PC-3 (cell line): ENCODE measurements at regions not wholly inside any gene's neighbourhood (a gene's known extent, or its start where the extent isn't known, plus 50 kb on each side); places are given as distances from the start of the nearest gene placed in this dataset.

Experiments used
- ATAC-seq: fragments of 200-7000 bp; cut with Tn5 transposase; 2 replicates; pipeline ENCODE4 v1.9.1; 2020; ENCODE audit warnings: mild to moderate bottlenecking, moderate library complexity
- BruUV-seq: library from RNA; stranded (reverse); fragments of 400-500 nt; replicated peaks from 2 replicates; lab custom pipeline; 2021; lab: Mats Ljungman, UMichigan
- CTCF ChIA-PET: fragments of 300-600 bp; sonication (Branson Sonifier 250); formaldehyde crosslinking; loops from one replicate; lab custom pipeline; 2022; ENCODE audit warnings: antibody characterized with exemption; lab: Charles Lee
- POLR2A ChIA-PET: fragments of 300-600 bp; sonication (Branson Sonifier 250); formaldehyde crosslinking; loops from one replicate; lab custom pipeline; 2022; ENCODE audit warnings: antibody characterized with exemption; ENCODE audit not compliant: unreplicated experiment; lab: Charles Lee
- DNase-seq: peaks from one replicate; pipeline ENCODE4 v3.0.0-alpha.2; 2015
- H2AFZ ChIP-seq: fragments of 300-600 bp; sonication (generic); 2 replicates; pipeline ENCODE4 v1.6.0; 2016; ENCODE audit warnings: antibody characterized with exemption, low read length
- H3F3A ChIP-seq: fragments of 300-600 bp; sonication (generic); one replicate; pipeline ENCODE4 v1.6.0; 2017; ENCODE audit warnings: antibody characterized with exemption, low read length, control low read depth, mild to moderate bottlenecking; ENCODE audit not compliant: unreplicated experiment
- H3K27ac ChIP-seq: fragments of 300-600 bp; sonication (generic); 2 replicates; pipeline ENCODE4 v1.5.1; 2016; ENCODE audit warnings: mild to moderate bottlenecking, low read length
- H3K27me3 ChIP-seq: fragments of 300-600 bp; sonication (generic); 2 replicates; pipeline ENCODE4 v1.6.1; 2016; ENCODE audit warnings: low read length, mixed read lengths
- H3K36me3 ChIP-seq: fragments of 300-600 bp; sonication (generic); 2 replicates; pipeline ENCODE4 v1.6.1; 2016; ENCODE audit warnings: low read depth, mixed run types, low read length, mixed read lengths
- H3K4me1 ChIP-seq: fragments of 300-600 bp; sonication (generic); 2 replicates; pipeline ENCODE4 v1.5.1; 2016; ENCODE audit warnings: low read length; ENCODE audit not compliant: insufficient read depth
- H3K4me2 ChIP-seq: fragments of 300-600 bp; sonication (generic); 2 replicates; pipeline ENCODE4 v1.6.0; 2016; ENCODE audit warnings: low read length
- H3K4me3 ChIP-seq: fragments of 300-600 bp; sonication (generic); 2 replicates; pipeline ENCODE4 v1.5.1; 2016; ENCODE audit warnings: mild to moderate bottlenecking, low read length, mixed read lengths
- H3K79me2 ChIP-seq: fragments of 300-600 bp; sonication (generic); 2 replicates; pipeline ENCODE4 v1.6.1; 2017; ENCODE audit warnings: low read length, mixed read lengths
- H3K9ac ChIP-seq: fragments of 300-600 bp; sonication (generic); 2 replicates; pipeline ENCODE4 v1.6.0; 2016; ENCODE audit warnings: mild to moderate bottlenecking, low read length
- H3K9me2 ChIP-seq: fragments of 300-600 bp; sonication (generic); replicated peaks from 2 replicates; pipeline ENCODE4 v1.6.1; 2016; ENCODE audit warnings: mixed run types, low read length, mixed read lengths
- H3K9me3 ChIP-seq: fragments of 300-600 bp; sonication (generic); 2 replicates; pipeline ENCODE4 v1.6.1; 2016; ENCODE audit warnings: low read length, mixed read lengths
- H4K20me1 ChIP-seq: fragments of 300-600 bp; sonication (generic); 2 replicates; pipeline ENCODE4 v1.6.1; 2016; ENCODE audit warnings: low read length, mixed read lengths
- CTCF ChIP-seq: fragments of 300-600 bp; sonication (generic); conservative IDR thresholded peaks from 2 replicates; pipeline ENCODE4 v1.5.1; 2017; ENCODE audit warnings: antibody characterized with exemption, low read depth, mild to moderate bottlenecking, low read length
- EZH2 ChIP-seq: fragments of 300-600 bp; sonication (generic); IDR thresholded peaks from one replicate; pipeline ENCODE4 v1.6.1; 2017; ENCODE audit warnings: antibody characterized with exemption, mild to moderate bottlenecking, low read length; ENCODE audit not compliant: unreplicated experiment
- EZH2phosphoT487 ChIP-seq: fragments of 300-600 bp; sonication (generic); IDR thresholded peaks from 2 replicates; pipeline ENCODE4 v1.6.1; 2018; ENCODE audit warnings: mild to moderate bottlenecking, antibody characterized with exemption, low read length, borderline replicate concordance
- intact Hi-C: fragments of 100-400 bp; cut with micrococcal nuclease; formaldehyde crosslinking; loops from 2 replicates; pipeline ENCODE4 v1.9.0; 2023

- H3K4me1 ChIP-seq: peaks cover 41% of the 10 kb centered on the region
- peak overlapping the region; percentile 76 for H2AFZ ChIP-seq
- H3K9me2 ChIP-seq: no peaks in the 10 kb centered on the region
- no peak for TF ChIP-seq EZH2
- no peak for TF ChIP-seq EZH2phosphoT487
- no peak for TF ChIP-seq CTCF
- H3K9ac ChIP-seq: peak overlapping the region; percentile 80
- H3K9me3 ChIP-seq: no peaks in the 10 kb centered on the region
- H3F3A ChIP-seq: no peaks in the 10 kb centered on the region
- ATAC-seq: peak; percentile 80
- no peaks in the 10 kb centered on the region for H3K36me3 ChIP-seq
- BruUV-seq: TSS peak; percentile 75
- H3K79me2 ChIP-seq: no peaks in the 10 kb centered on the region
- H3K4me3 ChIP-seq: no peak overlapping the region
- H4K20me1 ChIP-seq: no peaks in the 10 kb centered on the region
- POLR2A ChIA-PET: interaction anchor here (0.6 kb wide), 4 partner anchors 48 to 652 kb away, joined by 3 to 11 read pairs (median 4); no protein-coding TSS in a partner anchor
- H3K27ac ChIP-seq: peak overlapping the region; percentile 89
- no peaks in the 10 kb centered on the region for H3K27me3 ChIP-seq
- CTCF ChIA-PET: interaction anchor here (0.6 kb wide), 1 partner anchor 11 kb away, joined by 3 read pairs; no protein-coding TSS in a partner anchor
- DNase-seq: peak; percentile 77
- intact Hi-C loops: loop anchor here (5.0 kb wide), 1 partner anchor 209 kb away; no protein-coding TSS in a partner anchor
- peak overlapping the region; percentile 63 for H3K4me2 ChIP-seq
Observed at GRCh38 chr20:47973519-47974233, 188.4 kb upstream of the SULF2 start.

GRCh38 chr20:47972916-47973309 lies 187.6 kb upstream of the SULF2 start:
- DNase-seq: no peak
- H4K20me1 ChIP-seq: no peaks in the 10 kb centered on the region
- no peak overlapping the region for H3K4me3 ChIP-seq
- no peak for ATAC-seq
- H3K4me2 ChIP-seq: peak overlapping the region; percentile 63
- H3K27me3 ChIP-seq: no peaks in the 10 kb centered on the region
- CTCF ChIA-PET: no interaction called here
- TSS peak; percentile 87 for BruUV-seq
- H3K9ac ChIP-seq: peak overlapping the region; percentile 80
- no peaks in the 10 kb centered on the region for H3K36me3 ChIP-seq
- H3K9me2 ChIP-seq: no peaks in the 10 kb centered on the region
- H3F3A ChIP-seq: no peaks in the 10 kb centered on the region
- H3K79me2 ChIP-seq: no peaks in the 10 kb centered on the region
- POLR2A ChIA-PET: interaction anchor here (0.5 to 0.7 kb wide), 2 partner anchors 55 to 61 kb away, joined by 3 to 4 read pairs; no protein-coding TSS in a partner anchor
- no peaks in the 10 kb centered on the region for H3K9me3 ChIP-seq
- H3K27ac ChIP-seq: peak overlapping the region; percentile 89
- TF ChIP-seq EZH2: no peak
- TF ChIP-seq CTCF: no peak
- no peak for TF ChIP-seq EZH2phosphoT487
- intact Hi-C loops: loop anchor here (5.0 kb wide), 1 partner anchor 209 kb away; no protein-coding TSS in a partner anchor
- H3K4me1 ChIP-seq: peaks cover 41% of the 10 kb centered on the region
- peak overlapping the region; percentile 76 for H2AFZ ChIP-seq
